Peyer's patch (tissue), 4 donors: ENCODE measurements at regions not wholly inside any gene's neighbourhood (a gene's known extent, or its start where the extent isn't known, plus 50 kb on each side); places are given as distances from the start of the nearest gene placed in this dataset.
"Not testable (repeated sequence)": the region's sequence is repeated elsewhere in the genome, so short reads cannot be mapped to it uniquely, and the experiment has no call there.

Source experiments
- DNase-seq, 3 donors: peaks; one replicate each; pipeline ENCODE4 v3.0.0-alpha.2; 2017 to 2019
- H3K27ac ChIP-seq, 4 donors: fragments of 200-600 bp; sonication (generic); one replicate each; pipeline ENCODE4 v1.5.1; 2016 to 2019
- H3K27me3 ChIP-seq, 2 donors: fragments of 200-600 bp; sonication (generic); one replicate each; pipeline ENCODE4 v1.5.1; 2019
- H3K36me3 ChIP-seq, 3 donors: fragments of 200-600 bp; sonication (generic); one replicate each; pipeline ENCODE4 v1.5.1; 2016 to 2019
- H3K4me1 ChIP-seq, 4 donors: fragments of 200-600 bp; sonication (generic); one replicate each; pipeline ENCODE4 v1.5.1; 2016 to 2019
- H3K4me3 ChIP-seq, 4 donors: fragments of 200-600 bp; sonication (generic); 1 replicate in 3 of 4; 2 replicates in 1 of 4; pipeline ENCODE4 v1.5.1; 2016 to 2019; ENCODE audit warnings: mild to moderate bottlenecking in 1 of 4
- H3K9me3 ChIP-seq, 4 donors: fragments of 200-600 bp; sonication (generic); one replicate each; pipeline ENCODE4 v1.5.1; 2016 to 2019; ENCODE audit warnings: mild to moderate bottlenecking in 1 of 4
- POLR2A ChIP-seq, 2 donors: fragments of 450-650 bp; IDR thresholded peaks; one replicate each; pipeline ENCODE4 v1.5.1; 2017; ENCODE audit warnings: antibody characterized with exemption in 2 of 2, mild to moderate bottlenecking in 2 of 2, moderate library complexity in 2 of 2
- TF ChIP-seq, protein P1 (sequence below), 6 experiments: fragments of 450-650 bp in 4 of 6; fragments of 200-600 bp in 2 of 6; sonication (generic) in 1 of 6; IDR thresholded peaks; one replicate each; pipeline ENCODE4 v1.5.1; 2017 to 2019; ENCODE audit warnings: antibody characterized with exemption in 6 of 6, mild to moderate bottlenecking in 3 of 6, moderate library complexity in 1 of 6

DNA sequence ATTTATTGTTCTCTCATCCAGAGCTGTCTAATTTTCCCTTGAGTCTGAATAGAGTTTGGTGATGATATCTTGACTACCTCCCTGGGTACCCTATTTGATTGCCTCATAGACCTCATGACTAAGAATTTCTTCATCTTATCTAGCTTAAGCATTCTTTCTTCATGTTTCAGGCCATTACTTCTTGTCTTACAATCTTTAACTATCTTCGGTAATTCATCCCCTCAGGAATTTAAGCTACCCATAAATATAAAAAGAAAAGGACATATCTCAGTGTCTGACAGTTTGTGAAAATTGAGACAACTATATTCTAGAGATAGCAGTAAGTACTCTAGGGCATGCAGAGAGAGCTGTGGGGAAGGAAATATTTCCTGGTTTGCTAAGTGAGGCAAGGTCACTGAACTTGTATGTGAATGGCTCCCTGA lies 466.1 kb upstream of the GRID2 start:
- DNase-seq, result no peak
- no peaks in the 10 kb centered on the region for H3K4me1 ChIP-seq
- TF ChIP-seq POLR2A (IDR thresholded peaks at IDR 0.05), result no peak
- TF ChIP-seq, protein P1, sequence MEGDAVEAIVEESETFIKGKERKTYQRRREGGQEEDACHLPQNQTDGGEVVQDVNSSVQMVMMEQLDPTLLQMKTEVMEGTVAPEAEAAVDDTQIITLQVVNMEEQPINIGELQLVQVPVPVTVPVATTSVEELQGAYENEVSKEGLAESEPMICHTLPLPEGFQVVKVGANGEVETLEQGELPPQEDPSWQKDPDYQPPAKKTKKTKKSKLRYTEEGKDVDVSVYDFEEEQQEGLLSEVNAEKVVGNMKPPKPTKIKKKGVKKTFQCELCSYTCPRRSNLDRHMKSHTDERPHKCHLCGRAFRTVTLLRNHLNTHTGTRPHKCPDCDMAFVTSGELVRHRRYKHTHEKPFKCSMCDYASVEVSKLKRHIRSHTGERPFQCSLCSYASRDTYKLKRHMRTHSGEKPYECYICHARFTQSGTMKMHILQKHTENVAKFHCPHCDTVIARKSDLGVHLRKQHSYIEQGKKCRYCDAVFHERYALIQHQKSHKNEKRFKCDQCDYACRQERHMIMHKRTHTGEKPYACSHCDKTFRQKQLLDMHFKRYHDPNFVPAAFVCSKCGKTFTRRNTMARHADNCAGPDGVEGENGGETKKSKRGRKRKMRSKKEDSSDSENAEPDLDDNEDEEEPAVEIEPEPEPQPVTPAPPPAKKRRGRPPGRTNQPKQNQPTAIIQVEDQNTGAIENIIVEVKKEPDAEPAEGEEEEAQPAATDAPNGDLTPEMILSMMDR (IDR thresholded peaks at IDR 0.05), result no peak
- H3K9me3 ChIP-seq, result peaks cover 0 to 6% (median 0%) of the 10 kb centered on the region in 4 donors
- H3K27ac ChIP-seq, result no peak overlapping the region
- no peaks in the 10 kb centered on the region for H3K27me3 ChIP-seq
- H3K4me3 ChIP-seq, result no peak overlapping the region
- H3K36me3 ChIP-seq, result no peaks in the 10 kb centered on the region

DNA sequence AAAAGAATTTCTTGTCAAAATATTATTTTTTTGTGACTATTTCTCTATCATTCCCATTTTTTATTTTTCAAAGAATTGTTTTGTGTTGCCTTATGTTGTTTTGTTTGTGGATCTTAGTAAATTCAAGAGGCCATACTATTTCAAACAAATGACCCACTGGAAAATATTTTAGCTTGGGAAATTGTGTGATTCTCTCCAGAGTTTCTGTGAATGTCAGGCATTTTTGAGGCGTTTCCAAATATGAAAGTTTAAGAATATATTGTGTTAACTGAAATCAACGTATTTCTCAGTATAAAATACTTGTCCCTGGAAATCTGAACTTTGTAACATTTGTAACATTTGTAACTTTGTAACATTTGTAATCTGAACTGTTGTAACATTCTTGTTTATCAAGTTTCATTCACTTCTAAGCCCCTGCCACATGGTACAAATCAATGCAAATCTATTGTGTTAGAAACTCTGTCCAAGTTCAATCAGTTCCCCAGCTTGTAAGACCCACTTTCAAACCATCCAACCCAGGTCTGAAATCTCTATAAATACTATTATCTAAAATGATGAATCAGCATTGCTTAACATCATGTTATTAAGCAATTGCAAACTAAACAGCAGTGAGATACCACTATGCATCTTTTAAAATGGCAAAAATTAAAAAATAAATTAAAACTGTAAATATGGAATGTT lies 465.4 kb upstream of the GRID2 start:
- peaks cover 0 to under 1% (median 0%) of the 10 kb centered on the region in 4 donors for H3K9me3 ChIP-seq
- no peak for DNase-seq
- H3K27ac ChIP-seq, result no peak overlapping the region
- TF ChIP-seq, protein P1 (IDR thresholded peaks at IDR 0.05), result no peak
- no peak for TF ChIP-seq POLR2A (IDR thresholded peaks at IDR 0.05)
- H3K4me1 ChIP-seq, result no peaks in the 10 kb centered on the region
- H3K36me3 ChIP-seq, result no peaks in the 10 kb centered on the region
- H3K27me3 ChIP-seq, result no peaks in the 10 kb centered on the region
- no peak overlapping the region for H3K4me3 ChIP-seq

DNA sequence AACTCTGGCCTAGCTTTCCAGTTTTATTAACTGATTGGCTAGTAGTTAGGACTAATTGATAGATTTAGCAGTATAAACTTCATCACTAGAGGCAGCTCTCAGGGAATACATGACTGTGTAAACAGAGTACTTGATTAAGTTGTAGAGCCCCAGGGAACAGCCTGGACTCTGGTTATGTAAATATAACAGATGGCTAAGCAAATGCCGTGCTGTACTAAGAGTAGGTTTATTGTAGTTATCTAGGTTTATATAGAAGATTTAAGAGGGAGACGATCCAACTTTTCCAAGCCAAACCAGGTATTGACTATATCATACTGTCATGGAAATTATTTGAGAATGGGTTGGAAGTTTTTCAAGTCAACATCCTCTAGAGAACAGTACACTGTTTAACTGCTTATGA lies 463.4 kb upstream of the GRID2 start:
- H3K27me3 ChIP-seq, result no peaks in the 10 kb centered on the region
- no peak overlapping the region for H3K27ac ChIP-seq
- H3K9me3 ChIP-seq, result no peaks in the 10 kb centered on the region
- DNase-seq, result no peak
- H3K36me3 ChIP-seq, result no peaks in the 10 kb centered on the region
- H3K4me1 ChIP-seq, result no peaks in the 10 kb centered on the region
- TF ChIP-seq POLR2A (IDR thresholded peaks at IDR 0.05), result no peak
- TF ChIP-seq, protein P1 (IDR thresholded peaks at IDR 0.05), result no peak
- H3K4me3 ChIP-seq, result no peak overlapping the region

DNA sequence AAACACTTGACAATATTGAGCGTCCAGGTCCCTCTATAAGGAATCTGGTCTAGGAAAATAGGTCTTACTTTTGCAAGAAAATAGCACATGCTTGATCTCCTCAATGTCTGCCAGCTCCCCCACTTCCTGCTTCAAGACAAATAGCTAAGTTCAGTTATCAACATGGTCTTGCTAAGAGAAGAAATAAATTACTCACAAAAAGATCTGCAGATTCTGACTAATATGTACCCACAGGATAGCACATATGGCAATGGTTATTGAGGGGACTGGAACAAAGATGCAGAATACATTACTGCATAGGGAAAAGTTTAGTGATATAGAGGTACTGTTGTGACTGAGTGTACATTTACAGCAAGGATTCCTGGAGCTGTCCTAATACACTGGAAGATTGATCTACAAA lies 457.5 kb upstream of the GRID2 start:
- Histone ChIP-seq H3K4me1 (no peaks in the 10 kb centered on the region), H3K27me3 (no peaks in the 10 kb centered on the region), H3K36me3 (no peaks in the 10 kb centered on the region), H3K4me3 (no peak overlapping the region), H3K27ac (no peak overlapping the region), H3K9me3 (no peaks in the 10 kb centered on the region)
- DNase-seq, result no peak
- TF ChIP-seq, protein P1 (IDR thresholded peaks at IDR 0.05), result no peak
- TF ChIP-seq POLR2A (IDR thresholded peaks at IDR 0.05), result no peak

DNA sequence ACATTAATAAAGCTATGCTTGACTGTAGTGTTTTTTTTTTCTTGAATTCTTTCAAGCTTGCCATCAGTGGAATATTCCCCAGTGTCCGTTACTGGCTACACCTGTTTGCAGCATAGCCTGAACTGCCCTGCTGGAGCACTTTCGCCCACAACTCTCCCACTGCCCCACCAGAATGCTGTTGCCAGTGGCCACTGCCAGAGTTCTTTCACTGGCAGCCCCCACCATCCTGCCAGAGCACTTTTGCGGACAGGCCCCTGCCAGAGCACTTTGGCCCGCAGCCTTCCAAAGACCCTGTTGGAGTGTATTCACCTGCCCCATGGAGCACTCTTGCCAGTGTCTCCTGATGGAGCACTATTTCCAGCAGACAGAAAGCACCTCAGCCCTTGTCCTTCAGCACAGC lies 452.3 kb upstream of the GRID2 start:
- no peak for DNase-seq
- no peak overlapping the region for H3K27ac ChIP-seq
- TF ChIP-seq POLR2A (IDR thresholded peaks at IDR 0.05), result no peak
- TF ChIP-seq, protein P1 (IDR thresholded peaks at IDR 0.05), result no peak
- H3K27me3 ChIP-seq, result no peaks in the 10 kb centered on the region
- H3K36me3 ChIP-seq, result no peaks in the 10 kb centered on the region
- H3K9me3 ChIP-seq, result no peaks in the 10 kb centered on the region
- H3K4me1 ChIP-seq, result no peaks in the 10 kb centered on the region
- H3K4me3 ChIP-seq, result no peak overlapping the region

DNA sequence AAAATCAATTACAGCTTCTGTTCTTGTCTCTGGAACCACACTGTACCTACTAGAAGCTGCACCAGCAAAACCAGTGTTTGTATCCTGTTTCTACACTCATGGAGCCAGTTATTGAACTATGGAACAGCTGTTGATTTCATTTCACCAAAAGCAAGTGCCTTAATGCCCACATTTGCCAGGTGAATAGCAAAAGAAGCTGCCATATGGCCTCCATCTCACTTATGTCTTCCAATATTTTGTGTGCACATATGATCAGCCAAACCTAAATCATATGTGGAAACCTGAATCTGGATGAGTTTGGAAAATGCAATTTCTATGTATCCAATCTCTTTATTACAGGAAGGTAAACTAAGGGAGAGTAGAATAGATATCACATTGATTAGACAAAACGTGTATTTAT lies 415.8 kb upstream of the GRID2 start:
- no peak for DNase-seq
- Histone ChIP-seq H3K4me3 (no peak overlapping the region), H3K36me3 (no peaks in the 10 kb centered on the region), H3K9me3 (no peaks in the 10 kb centered on the region), H3K27me3 (no peaks in the 10 kb centered on the region), H3K27ac (no peak overlapping the region), H3K4me1 (no peaks in the 10 kb centered on the region)
- TF ChIP-seq, protein P1 (IDR thresholded peaks at IDR 0.05), result no peak

DNA sequence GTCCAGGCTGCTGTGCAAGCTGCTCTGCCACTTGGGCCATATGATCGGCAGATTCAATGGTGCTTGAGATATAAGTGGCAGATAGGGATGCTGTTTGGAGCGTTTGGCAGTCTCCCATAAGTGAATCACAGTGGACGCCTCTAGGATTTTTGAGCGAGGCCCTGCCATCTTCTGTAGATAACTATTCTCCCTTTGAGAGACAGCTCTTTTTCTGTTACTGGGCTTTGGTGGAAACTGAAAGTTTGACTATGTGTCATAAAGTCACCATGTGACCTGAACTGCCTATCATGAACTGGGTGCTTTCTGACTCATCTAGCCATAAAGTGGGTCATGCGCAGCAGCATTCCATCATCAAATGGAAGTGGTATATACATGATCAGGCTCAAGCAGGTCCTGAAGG lies 412.5 kb upstream of the GRID2 start:
- H3K4me1 ChIP-seq, H3K9me3 ChIP-seq, H3K27ac ChIP-seq, H3K27me3 ChIP-seq, DNase-seq, H3K4me3 ChIP-seq, H3K36me3 ChIP-seq: not testable (repeated sequence)
